H1 (cell line): ENCODE measurements at regions not wholly inside any gene's neighbourhood (a gene's known extent, or its start where the extent isn't known, plus 50 kb on each side); places are given as distances from the start of the nearest gene placed in this dataset.
A peak's percentile ranks its signal among the peaks of the same experiment; 100 is the strongest.

ENCODE experiments used
- CTCF ChIA-PET: fragments of 300-600 bp; sonication (Branson Sonifier 250); formaldehyde crosslinking; loops from one replicate; lab custom pipeline; 2021; ENCODE audit not compliant: partially characterized antibody; lab: Charles Lee
- POLR2A ChIA-PET: fragments of 300-600 bp; sonication (Branson Sonifier 250); formaldehyde crosslinking; loops from one replicate; lab custom pipeline; 2021; ENCODE audit warnings: inconsistent platforms; ENCODE audit not compliant: partially characterized antibody; lab: Charles Lee
- DNase-seq, 2 experiments: peaks; one replicate each; pipeline versions ENCODE4 v3.0.0 to v3.0.0-alpha.2; 2010 to 2022; ENCODE audit warnings: low spot score in 2 of 2, low read depth in 1 of 2, mixed read lengths in 1 of 2
- FAIRE-seq: peaks from 2 replicates; lab custom pipeline; 2011; peaks lifted over from hg19 to GRCh38; lab: Jason Lieb, UNC
- H2AFZ ChIP-seq: 2 replicates; pipeline ENCODE4 v1.8.1; 2012; ENCODE audit warnings: low read length, inconsistent platforms
- H2AK5ac ChIP-seq: 2 replicates; pipeline ENCODE4 v1.6.1; 2013; ENCODE audit warnings: low read depth, low read length
- H2BK120ac ChIP-seq: replicated peaks from 2 replicates; pipeline ENCODE3; 2013; ENCODE audit warnings: low read depth, low read length, inconsistent platforms
- H2BK12ac ChIP-seq: 2 replicates; pipeline ENCODE4 v1.6.1; 2013; ENCODE audit warnings: low read depth, low read length
- H2BK15ac ChIP-seq: 2 replicates; pipeline ENCODE4 v1.6.1; 2013; ENCODE audit warnings: low read length
- H2BK20ac ChIP-seq: 2 replicates; pipeline ENCODE4 v1.6.1; 2013; ENCODE audit warnings: low read length
- H2BK5ac ChIP-seq: 2 replicates; pipeline ENCODE4 v1.6.1; 2013; ENCODE audit warnings: low read depth, low read length
- H3K14ac ChIP-seq: 2 replicates; pipeline ENCODE4 v1.6.1; 2013; ENCODE audit warnings: inconsistent platforms; ENCODE audit not compliant: insufficient read length
- H3K18ac ChIP-seq: 2 replicates; pipeline ENCODE4 v1.6.1; 2013; ENCODE audit warnings: low read length; ENCODE audit errors: extremely low read depth
- H3K23ac ChIP-seq: 2 replicates; pipeline ENCODE4 v1.6.1; 2013; ENCODE audit warnings: inconsistent platforms; ENCODE audit not compliant: insufficient read length
- H3K23me2 ChIP-seq: 2 replicates; pipeline ENCODE4 v1.6.1; 2013; ENCODE audit warnings: low read depth, low read length
- H3K27ac ChIP-seq: 2 replicates; pipeline ENCODE4 v1.6.1; 2011; ENCODE audit warnings: low read depth, low read length, inconsistent platforms
- H3K27me3 ChIP-seq, 4 experiments: replicated peaks in 1 of 4; 1 replicate in 1 of 4; 2 replicates in 3 of 4; pipeline versions ENCODE4 v1.6.1 to v1.8.1; 2011 to 2013; ENCODE audit warnings: low read length in 3 of 4, mild to moderate bottlenecking in 3 of 4, inconsistent platforms in 2 of 4, mixed read lengths in 2 of 4, moderate library complexity in 1 of 4; ENCODE audit not compliant: control insufficient read depth in 3 of 4, insufficient read depth in 3 of 4; ENCODE audit errors: extremely low read depth in 1 of 4
- H3K36me3 ChIP-seq, 4 experiments: 2 replicates each; pipeline versions ENCODE4 v1.6.1 to v1.8.1; 2011 to 2013; ENCODE audit warnings: mild to moderate bottlenecking in 4 of 4, low read length in 3 of 4, moderate library complexity in 2 of 4, control low read depth in 1 of 4, inconsistent platforms in 1 of 4; ENCODE audit not compliant: insufficient read depth in 4 of 4, control insufficient read depth in 2 of 4
- H3K4ac ChIP-seq: replicated peaks from 2 replicates; pipeline ENCODE3; 2013; ENCODE audit warnings: low read length, low read depth, mixed read lengths, inconsistent platforms; ENCODE audit not compliant: insufficient read length
- H3K4me1 ChIP-seq, 4 experiments: replicated peaks in 1 of 4; 1 replicate in 1 of 4; 2 replicates in 3 of 4; pipeline versions ENCODE4 v1.6.1 to v1.8.1; 2011 to 2013; ENCODE audit warnings: low read length in 3 of 4, inconsistent platforms in 2 of 4, mixed read lengths in 1 of 4; ENCODE audit not compliant: insufficient read depth in 4 of 4, control insufficient read depth in 3 of 4
- H3K4me2 ChIP-seq, 2 experiments: 2 replicates each; pipeline versions ENCODE4 v1.6.1 to v1.8.1; 2011 to 2013; ENCODE audit warnings: low read depth in 2 of 2, low read length in 2 of 2, control low read depth in 1 of 2, inconsistent platforms in 1 of 2, mild to moderate bottlenecking in 1 of 2; ENCODE audit not compliant: insufficient read depth in 1 of 2
- H3K4me3 ChIP-seq, 4 experiments: fragments of 200-600, 300-600 bp in 1 of 4; sonication (generic), shearing (Covaris generic), sonication (Bioruptor Twin) in 1 of 4; 2 replicates each; pipeline versions ENCODE4 v1.5.1 to v1.8.1; 2011 to 2016; ENCODE audit warnings: low read length in 4 of 4, low read depth in 3 of 4, control low read depth in 2 of 4, inconsistent platforms in 2 of 4, mild to moderate bottlenecking in 2 of 4, mixed read lengths in 1 of 4, moderate library complexity in 1 of 4; ENCODE audit not compliant: insufficient read depth in 2 of 4; ENCODE audit errors: extremely low read depth in 1 of 4
- H3K56ac ChIP-seq: replicated peaks from 2 replicates; pipeline ENCODE3; 2013; ENCODE audit warnings: low read depth, mild to moderate bottlenecking, mixed read lengths, low read length, inconsistent platforms; ENCODE audit not compliant: insufficient read length
- H3K79me1 ChIP-seq: 2 replicates; pipeline ENCODE4 v1.6.1; 2013; ENCODE audit warnings: low read depth, low read length, control low read depth
- H3K79me2 ChIP-seq, 2 experiments: 2 replicates each; pipeline versions ENCODE4 v1.6.1 to v1.8.1; 2012 to 2013; ENCODE audit warnings: low read length in 2 of 2, mild to moderate bottlenecking in 2 of 2, inconsistent platforms in 1 of 2; ENCODE audit not compliant: insufficient read depth in 2 of 2, control insufficient read depth in 1 of 2
- H3K9ac ChIP-seq, 4 experiments: replicated peaks in 1 of 4; 1 replicate in 1 of 4; 2 replicates in 3 of 4; pipeline versions ENCODE4 v1.6.1 to v1.8.1; 2011 to 2013; ENCODE audit warnings: low read depth in 3 of 4, low read length in 3 of 4, control low read depth in 2 of 4, mild to moderate bottlenecking in 2 of 4, moderate library complexity in 2 of 4, inconsistent platforms in 1 of 4; ENCODE audit errors: extremely low read depth in 1 of 4
- H3K9me3 ChIP-seq, 2 experiments: 2 replicates each; pipeline versions ENCODE4 v1.6.1 to v1.8.1; 2012 to 2013; ENCODE audit warnings: mild to moderate bottlenecking in 2 of 2, moderate library complexity in 2 of 2, control low read depth in 1 of 2, inconsistent platforms in 1 of 2, low read depth in 1 of 2, low read length in 1 of 2, mixed read lengths in 1 of 2; ENCODE audit not compliant: insufficient read depth in 2 of 2
- H4K20me1 ChIP-seq, 2 experiments: replicated peaks in 1 of 2; 2 replicates each; pipeline versions ENCODE3 to v1.8.1; 2011 to 2013; ENCODE audit warnings: inconsistent platforms in 2 of 2, low read length in 2 of 2, mild to moderate bottlenecking in 1 of 2; ENCODE audit not compliant: insufficient read depth in 2 of 2, control insufficient read depth in 1 of 2
- H4K5ac ChIP-seq: 2 replicates; pipeline ENCODE4 v1.6.1; 2013; ENCODE audit warnings: low read length, low read depth, mixed read lengths, inconsistent platforms; ENCODE audit not compliant: insufficient read length
- H4K8ac ChIP-seq: 2 replicates; pipeline ENCODE4 v1.8.0; 2013; ENCODE audit warnings: mild to moderate bottlenecking, moderate library complexity, low read length, inconsistent platforms; ENCODE audit not compliant: insufficient read depth; ENCODE audit errors: extremely low read depth
- H4K91ac ChIP-seq: replicated peaks from 2 replicates; pipeline ENCODE3; 2013; ENCODE audit warnings: low read length, mixed read lengths, inconsistent platforms; ENCODE audit not compliant: insufficient read length
- ASH2L ChIP-seq: fragments of 200-600, 300-600 bp; sonication (generic); IDR thresholded peaks from one replicate; pipeline ENCODE4 v1.7.1; 2017; ENCODE audit warnings: low read length
- CEBPB ChIP-seq: IDR thresholded peaks from 2 replicates; pipeline ENCODE4 v1.6.1; 2012; ENCODE audit warnings: low read depth, low read length
- CHD2 ChIP-seq: IDR thresholded peaks from 2 replicates; pipeline ENCODE4 v1.6.1; 2012; ENCODE audit warnings: low read length, improper control_type of control experiment
- EGR1 ChIP-seq: IDR thresholded peaks from 2 replicates; pipeline ENCODE4 v1.6.1; 2011; ENCODE audit warnings: low read depth, low read length, borderline replicate concordance
- GTF2F1 ChIP-seq: IDR thresholded peaks from 2 replicates; pipeline ENCODE4 v1.6.1; 2012; ENCODE audit warnings: low read depth, low read length, improper control_type of control experiment, borderline replicate concordance
- KDM5A ChIP-seq: fragments of 200-600 bp; IDR thresholded peaks from 2 replicates; pipeline ENCODE4 v1.7.1; 2012; ENCODE audit warnings: mild to moderate bottlenecking, low read length, inconsistent platforms, mixed read lengths
- POU5F1 ChIP-seq: IDR thresholded peaks from 2 replicates; pipeline ENCODE4 v1.6.1; 2011; ENCODE audit warnings: low read depth, mild to moderate bottlenecking, low read length, moderate library complexity
- RAD21 ChIP-seq, 2 experiments: IDR thresholded peaks in 1 of 2; conservative IDR thresholded peaks in 1 of 2; 2 replicates each; pipeline ENCODE4 v1.6.1; 2011; ENCODE audit warnings: low read depth in 2 of 2, low read length in 2 of 2, improper control_type of control experiment in 1 of 2, inconsistent platforms in 1 of 2, mild to moderate bottlenecking in 1 of 2, moderate library complexity in 1 of 2
- SUZ12 ChIP-seq: fragments of 200-600 bp; sonication (generic); IDR thresholded peaks from 2 replicates; pipeline ENCODE4 v1.6.1; 2012; ENCODE audit warnings: mild to moderate bottlenecking, inconsistent platforms, low read length, moderate library complexity, mixed read lengths
- WGBS, 2 experiments: shearing (Covaris generic) in 1 of 2; methylation state at CpG; one replicate each; pipeline versions ENCODE4 v1.1.6 to v1.1.7; 2013 to 2015; ENCODE audit warnings: low lambda C conversion rate in 2 of 2, mixed read lengths in 2 of 2, inconsistent platforms in 1 of 2, low coverage in 1 of 2, missing lambda C conversion rate in 1 of 2; ENCODE audit not compliant: insufficient replicate concordance in 2 of 2, insufficient coverage in 1 of 2, insufficient read length in 1 of 2; ENCODE audit errors: extremely low coverage in 1 of 2, missing lambda C conversion rate in 1 of 2; 5-methylcytosine and 5-hydroxymethylcytosine counted together
- TF ChIP-seq, protein P1 (sequence below): IDR thresholded peaks from 2 replicates; pipeline ENCODE4 v1.6.1; 2012; ENCODE audit warnings: inconsistent platforms

GRCh38 chr12:5200278-5201087 lies 156.8 kb downstream of the KCNA5 start:
- Histone ChIP-seq H2BK5ac (no peak overlapping the region), H2BK15ac (no peak overlapping the region), H3K79me1 (no peaks in the 10 kb centered on the region), H3K4me2 (no peak overlapping the region), H2AFZ (0 out of 2 replicates have a peak overlapping the region, but pooled peaks have one; percentile 56), H3K14ac (no peak overlapping the region), H3K18ac (0 out of 2 replicates have a peak overlapping the region, but pooled peaks have one; percentile 12), H2AK5ac (no peak overlapping the region), H3K79me2 (no peaks in the 10 kb centered on the region), H3K36me3 (no peaks in the 10 kb centered on the region), H2BK12ac (peak overlapping the region; percentile 93; the same call in 1 of the 2 replicates), H3K23ac (no peak overlapping the region), H3K9me3 (no peaks in the 10 kb centered on the region), H4K91ac (no peak overlapping the region), H2BK20ac (no peak overlapping the region), H3K4ac (no peak overlapping the region), H4K20me1 (peaks cover 0 to 1% of the 10 kb centered on the region in 2 experiments), H2BK120ac (no peak overlapping the region), H4K5ac (no peak overlapping the region), H3K9ac (no peak overlapping the region), H3K23me2 (no peaks in the 10 kb centered on the region), H3K56ac (no peak overlapping the region), H3K27ac (no peak overlapping the region), H4K8ac (no peak overlapping the region), H3K4me1 (peaks cover 3 to 22% (median 10%) of the 10 kb centered on the region in 4 experiments; a peak in 5 of 7 replicates), H3K4me3 (no peak overlapping the region), H3K27me3 (no peaks in the 10 kb centered on the region; a peak in 1 of 7 replicates)
- ChIA-PET POLR2A (interaction anchor here (0.8 to 1.2 kb wide), 2 partner anchors 128 to 231 kb away, joined by 3 read pairs; no protein-coding TSS in a partner anchor), CTCF (interaction anchor here (0.6 to 9.4 kb wide), 44 partner anchors 10 to 1762 kb away, joined by 3 to 112 read pairs (median 4); partner anchors contain the start of gene NTF3)
- DNase-seq = peak; percentile 58 to 93
- FAIRE-seq = peak; percentile 60
- WGBS, 2 experiments = 31% methylated on average over 12 of the region's 14 CpGs; no CpG with 5 or more reads in 1 of the 2 experiments
- TF ChIP-seq CEBPB = 0 out of 2 replicates have a peak, but pooled peaks have one; percentile 17
- TF ChIP-seq POU5F1 = no peak
- TF ChIP-seq KDM5A = no peak
- TF ChIP-seq ASH2L = peak; percentile 26
- no peak for TF ChIP-seq GTF2F1
- TF ChIP-seq CHD2 = 0 out of 2 replicates have a peak, but pooled peaks have one; percentile 18
- TF ChIP-seq EGR1 = peak; percentile 61; the same call in 1 of the 2 replicates
- TF ChIP-seq, protein P1, sequence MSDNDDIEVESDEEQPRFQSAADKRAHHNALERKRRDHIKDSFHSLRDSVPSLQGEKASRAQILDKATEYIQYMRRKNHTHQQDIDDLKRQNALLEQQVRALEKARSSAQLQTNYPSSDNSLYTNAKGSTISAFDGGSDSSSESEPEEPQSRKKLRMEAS = peak; percentile 54; the same call in 1 of the 2 replicates
- peak; percentile 96 for TF ChIP-seq RAD21 (IDR thresholded peaks at IDR 0.05 in 1 of 2, conservative IDR thresholded peaks at IDR 0.05 in 1 of 2; ENCODE audit: low read depth in 2 of 2, low read length in 2 of 2)
- TF ChIP-seq SUZ12 = no peak
